OCI-LY3 (cell line): ENCODE measurements at regions not wholly inside any gene's neighbourhood (a gene's known extent, or its start where the extent isn't known, plus 50 kb on each side); places are given as distances from the start of the nearest gene placed in this dataset.

ENCODE experiments used
- CTCF ChIP-seq: fragments of 200-600, 300-600 bp; sonication (generic); IDR thresholded peaks from 2 replicates; pipeline ENCODE4 v1.5.1; 2014; ENCODE audit warnings: antibody characterized with exemption, low read length, low read depth
- EZH2phosphoT487 ChIP-seq: fragments of 200-600 bp; shearing (Covaris generic); IDR thresholded peaks from 2 replicates; pipeline ENCODE4 v1.6.1; 2018; ENCODE audit warnings: antibody characterized with exemption, mixed run types, low read depth

GRCh38 chr2:215753808-215754207, 259.5 kb downstream of the MREG start:
- TF ChIP-seq CTCF (no peak), EZH2phosphoT487 (no peak)
